Endothelial cell of umbilical vein (primary cell): ENCODE measurements at regions not wholly inside any gene's neighbourhood (a gene's known extent, or its start where the extent isn't known, plus 50 kb on each side); places are given as distances from the start of the nearest gene placed in this dataset.

Experiments used
- CTCF ChIP-seq, 2 donors: IDR thresholded peaks; 1 replicate in 1 of 2; 2 replicates in 1 of 2; pipeline ENCODE4 v1.5.1; 2011; ENCODE audit warnings: low read length in 2 of 2, mild to moderate bottlenecking in 2 of 2, moderate library complexity in 2 of 2, control low read depth in 1 of 2, inconsistent platforms in 1 of 2, low read depth in 1 of 2; ENCODE audit not compliant: insufficient read depth in 1 of 2; ENCODE audit errors: extremely low read depth in 1 of 2
- FOS ChIP-seq: IDR thresholded peaks from 2 replicates; pipeline ENCODE4 v1.6.1; 2011; ENCODE audit warnings: mild to moderate bottlenecking, low read length, moderate library complexity, borderline replicate concordance; ENCODE audit not compliant: insufficient read depth
- GATA2 ChIP-seq: IDR thresholded peaks from 2 replicates; pipeline ENCODE4 v1.7.0; 2011; ENCODE audit warnings: low read depth, mild to moderate bottlenecking, moderate library complexity, mixed read lengths, low read length; ENCODE audit not compliant: insufficient read length, insufficient read depth
- MYC ChIP-seq: IDR thresholded peaks from one replicate; pipeline ENCODE4 v1.6.1; 2011; ENCODE audit warnings: mild to moderate bottlenecking, low read depth, low read length
- POLR2A ChIP-seq: IDR thresholded peaks from 2 replicates; pipeline ENCODE4 v1.6.1; 2012; ENCODE audit warnings: low read depth, mild to moderate bottlenecking, control low read depth, low read length
- TF ChIP-seq, protein P1 (sequence below): IDR thresholded peaks from 2 replicates; pipeline ENCODE4 v1.6.1; 2011; ENCODE audit not compliant: insufficient read depth, insufficient read length

DNA sequence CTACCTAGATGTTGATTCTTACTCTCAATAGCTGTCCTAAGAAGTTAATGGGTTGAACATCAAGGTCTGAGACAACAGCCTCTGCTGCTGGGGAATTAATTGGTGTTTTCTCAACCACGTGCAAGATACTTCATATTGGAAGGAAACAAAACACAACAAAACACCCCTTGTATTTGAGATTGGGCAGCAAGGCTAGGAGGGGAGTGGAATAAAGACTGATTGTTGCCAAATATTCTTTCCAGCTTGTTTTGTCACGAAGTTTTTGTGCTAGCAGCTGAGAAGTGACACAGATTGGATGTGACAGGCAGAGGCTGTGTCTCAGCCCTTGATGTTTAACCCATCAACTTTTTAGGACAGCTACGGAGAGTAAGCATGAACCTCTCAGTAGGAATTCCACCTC lies 808.4 kb downstream of the IGSF11 start:
- TF ChIP-seq FOS (no peak), CTCF (IDR thresholded peaks at IDR 0.05; ENCODE audit: extremely low read depth in 1 of 2, insufficient read depth in 1 of 2, low read depth in 1 of 2, low read length in 2 of 2) (no peak), MYC (no peak), POLR2A (no peak), GATA2 (no peak)
- TF ChIP-seq, protein P1, sequence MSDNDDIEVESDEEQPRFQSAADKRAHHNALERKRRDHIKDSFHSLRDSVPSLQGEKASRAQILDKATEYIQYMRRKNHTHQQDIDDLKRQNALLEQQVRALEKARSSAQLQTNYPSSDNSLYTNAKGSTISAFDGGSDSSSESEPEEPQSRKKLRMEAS, result no peak
